A172 (cell line): ENCODE measurements at regions not wholly inside any gene's neighbourhood (a gene's known extent, or its start where the extent isn't known, plus 50 kb on each side); places are given as distances from the start of the nearest gene placed in this dataset.

Experiments used
- DNase-seq: peaks from one replicate; pipeline ENCODE4 v3.0.0-alpha.2; 2015; ENCODE audit warnings: low spot score

DNA sequence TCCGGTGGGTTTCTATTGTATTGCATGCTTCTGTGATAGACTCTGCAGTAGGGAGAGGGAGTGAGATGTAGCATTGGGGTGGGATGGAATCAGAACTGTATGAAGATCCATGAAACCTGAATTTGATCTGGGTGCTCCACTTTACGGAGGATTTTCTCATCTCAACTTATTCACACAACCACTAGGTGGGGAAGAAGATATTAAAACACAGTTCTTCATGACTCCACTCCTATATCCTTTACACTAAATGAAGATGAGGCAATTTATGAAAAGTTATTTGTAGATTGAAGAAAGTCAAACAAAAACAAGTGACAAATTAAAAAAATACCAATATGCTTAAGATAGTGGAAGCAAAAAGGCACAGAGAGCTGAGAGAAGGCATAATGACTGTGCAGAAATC, 92.6 kb upstream of the PDGFD start:
- no peak for DNase-seq

GRCh38 chr11:104254347-104254746, 90.4 kb upstream of the PDGFD start:
- DNase-seq = peak; percentile 31

DNA sequence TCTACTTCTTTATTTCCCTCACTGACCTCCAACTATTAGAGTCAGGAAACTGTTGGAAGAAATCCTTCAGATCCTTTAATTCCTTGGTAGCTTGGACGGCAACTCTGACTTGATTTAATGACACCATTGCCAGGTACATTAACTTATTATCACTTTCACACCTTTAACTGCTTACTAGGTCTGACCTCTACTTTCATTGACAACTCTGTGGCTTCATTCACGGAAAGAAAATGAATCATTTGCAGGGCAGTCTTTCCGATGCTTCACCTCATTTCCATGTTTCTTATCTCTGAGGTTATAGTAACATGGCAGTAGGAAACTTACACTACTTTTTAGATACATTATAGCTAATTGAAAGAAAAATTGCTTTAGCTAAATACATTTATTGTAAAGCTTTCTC, 82.6 kb upstream of the PDGFD start:
- DNase-seq = no peak

DNA sequence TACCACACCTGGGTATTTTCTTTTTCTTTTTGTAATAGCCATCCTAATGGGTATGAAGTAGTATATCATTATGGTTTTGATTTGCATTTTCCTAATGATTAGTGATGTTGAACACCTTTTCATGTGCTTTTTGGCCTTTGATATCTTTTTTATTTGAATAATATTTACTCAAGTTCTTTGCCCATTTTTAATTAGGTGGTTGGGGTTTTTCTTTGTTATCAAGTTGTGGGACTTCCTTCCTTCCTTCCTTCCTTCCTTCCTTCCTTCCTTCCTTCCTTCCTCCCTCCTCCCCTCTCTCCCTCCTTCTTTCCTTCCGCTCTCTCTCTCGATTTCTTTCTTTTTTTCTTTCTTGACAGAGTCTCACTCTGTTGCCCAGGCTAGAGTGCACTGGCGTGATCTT, 75.0 kb upstream of the PDGFD start:
- no peak for DNase-seq

DNA sequence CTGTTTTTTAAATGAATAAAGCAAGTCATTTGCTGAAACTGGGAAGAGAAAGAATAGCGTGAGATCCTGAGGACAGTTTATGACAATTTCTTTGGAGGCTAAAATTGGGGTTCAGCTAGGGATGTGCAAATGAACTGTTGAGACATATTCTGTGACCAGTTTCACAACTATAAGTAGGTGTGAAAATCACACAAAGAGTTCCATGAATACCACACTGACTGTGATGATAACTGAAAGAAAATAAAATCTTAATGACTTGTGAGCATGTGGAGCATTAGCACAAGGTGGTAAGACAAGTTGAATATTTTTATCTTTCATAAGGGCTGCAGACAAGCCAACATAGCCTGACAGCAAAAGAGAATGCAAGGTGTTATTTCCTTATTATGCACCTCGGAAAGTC, 61.1 kb upstream of the PDGFD start:
- DNase-seq = no peak

GRCh38 chr11:104222464-104222863, 58.5 kb upstream of the PDGFD start:
- no peak for DNase-seq

GRCh38 chr11:104221455-104221854, 57.5 kb upstream of the PDGFD start:
- no peak for DNase-seq

DNA sequence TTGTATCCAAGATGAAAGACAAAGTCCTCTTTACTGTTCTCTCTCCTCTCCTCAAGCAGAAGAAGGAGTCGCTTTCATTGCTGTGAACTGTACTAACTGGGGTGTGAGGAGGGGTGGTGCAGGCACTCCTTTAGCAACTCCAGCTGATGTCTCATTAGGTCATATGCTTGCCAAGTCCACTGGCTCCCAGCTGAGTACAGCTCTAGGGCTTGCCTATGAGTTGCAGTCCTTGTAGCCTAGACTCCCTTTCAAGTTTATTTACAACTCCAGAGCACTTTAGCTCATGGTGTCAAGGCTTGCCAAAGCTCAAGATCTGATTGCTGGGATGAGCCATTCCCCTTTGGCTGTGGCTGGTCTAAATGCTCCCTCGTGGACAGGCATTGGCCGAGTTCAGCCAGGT, 55.1 kb upstream of the PDGFD start:
- DNase-seq = no peak

DNA sequence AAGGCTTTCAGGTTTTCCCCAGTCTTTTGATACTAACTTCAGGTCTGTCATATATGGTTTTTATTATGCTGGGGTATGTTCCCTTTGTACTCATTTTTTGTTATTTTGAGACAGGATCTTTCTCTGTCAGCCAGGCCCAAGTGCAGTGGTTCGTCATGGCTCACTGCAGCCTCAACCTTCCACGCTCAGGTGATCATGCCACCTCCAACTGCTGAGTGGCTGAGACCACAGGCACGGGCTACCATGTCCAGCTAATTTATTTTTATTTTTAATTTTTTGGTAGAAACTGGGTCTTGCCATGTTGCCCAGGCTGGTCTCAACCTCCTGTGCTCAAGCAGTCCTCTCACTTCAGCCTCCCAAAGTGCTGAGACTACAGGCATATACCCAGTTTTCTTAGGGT, 50.6 kb upstream of the PDGFD start:
- DNase-seq = no peak
